ENCODE measurements at regions not wholly inside any gene's neighbourhood (a gene's known extent, or its start where the extent isn't known, plus 50 kb on each side); places are given as distances from the start of the nearest gene placed in this dataset.

- no peak overlapping the region for H2AK9ac ChIP-seq (replicated peaks; ENCODE audit: low read depth, low read length, poor library complexity)
Measured at GRCh38 chr14:54129850-54130640, 173.4 kb upstream of the BMP4 start.

More at GRCh38 chr14:54129850-54130640, 173.4 kb upstream of the BMP4 start:
- H2BK15ac ChIP-seq (ENCODE audit: low read depth, low read length), result no peak overlapping the region
- no peak overlapping the region for H3K14ac ChIP-seq (replicated peaks; ENCODE audit: low read depth, low read length)
- dilution Hi-C loops (cut with HindIII; ENCODE audit: low sequenced_read_pairs, unreplicated experiment), result no loop called here
- no peak overlapping the region for H4K91ac ChIP-seq (ENCODE audit: insufficient read depth, low read depth, low read length)
- H4K8ac ChIP-seq (ENCODE audit: low read depth in 2 of 2, low read length in 2 of 2), result no peak overlapping the region
- no peak overlapping the region for H3K23ac ChIP-seq (ENCODE audit: low read depth, low read length)
- ATAC-seq (ENCODE audit: low read depth) (peak; percentile 77), DNase-seq (peak; percentile 52)
- H3K9ac ChIP-seq (ENCODE audit: low read depth, low read length), result no peak overlapping the region
- TF ChIP-seq MAFK (IDR thresholded peaks at IDR 0.05; ENCODE audit: low read depth, low read length) (peak; percentile 66), RCOR1 (IDR thresholded peaks at IDR 0.05; ENCODE audit: insufficient replicate concordance, low read length) (no peak)
- no peak overlapping the region for H2BK5ac ChIP-seq (ENCODE audit: low read depth, low read length, poor library complexity, severe bottlenecking)
- H2BK120ac ChIP-seq (ENCODE audit: low read depth, low read length), result no peak overlapping the region
- no peaks in the 10 kb centered on the region for H3K79me1 ChIP-seq (ENCODE audit: low read depth in 1 of 2, low read length in 2 of 2)
- POLR2A ChIA-PET (ENCODE audit: unreplicated experiment), result no interaction called here
- H4K20me1 ChIP-seq (ENCODE audit: insufficient read depth, low read length), result no peaks in the 10 kb centered on the region
- H3K4me3 ChIP-seq (ENCODE audit: insufficient read depth, low read depth, low read length), result no peak overlapping the region
- no peaks in the 10 kb centered on the region for H3K4me1 ChIP-seq (ENCODE audit: control insufficient read depth, insufficient read depth, low read length)
- no peak overlapping the region for H3K4me2 ChIP-seq (ENCODE audit: low read depth, low read length)
- no peak overlapping the region for H3K18ac ChIP-seq (ENCODE audit: low read depth, low read length)
- BruUV-seq (replicated peaks), result no TSS peak
- H2AFZ ChIP-seq (replicated peaks; ENCODE audit: low read length, poor library complexity), result no peak overlapping the region
- in situ Hi-C loops (cut with MboI; ENCODE audit: low sequenced_read_pairs), result no loop called here
- no peak overlapping the region for H4K5ac ChIP-seq (ENCODE audit: low read depth, low read length)
- no peak overlapping the region for H3K56ac ChIP-seq (ENCODE audit: extremely low read depth, insufficient read depth, low read length)
- CTCF ChIA-PET, result interaction anchor here (0.7 kb wide), 1 partner anchor 1730 kb away, joined by 4 read pairs; no protein-coding TSS in a partner anchor
- no peak overlapping the region for H3K4ac ChIP-seq (ENCODE audit: low read depth, low read length)
- WGBS, 2 experiments (ENCODE audit: extremely low coverage in 2 of 2, insufficient read length in 1 of 2), result no CpG with 5 or more reads among the region's 5 CpGs
- H3K9me3 ChIP-seq (ENCODE audit: control insufficient read depth, insufficient read depth, low read length), result no peaks in the 10 kb centered on the region
- no peak overlapping the region for H2AK5ac ChIP-seq (ENCODE audit: low read depth, low read length)
- no peaks in the 10 kb centered on the region for H3K9me1 ChIP-seq (ENCODE audit: insufficient read depth, low read length)
- no peak overlapping the region for H3K27ac ChIP-seq (ENCODE audit: insufficient read depth, low read length)
- H3K36me3 ChIP-seq (ENCODE audit: control insufficient read depth, insufficient read depth, low read length), result no peaks in the 10 kb centered on the region
- H3K27me3 ChIP-seq (ENCODE audit: control insufficient read depth, insufficient read depth, low read length), result no peaks in the 10 kb centered on the region; the same call in 1 of the 2 replicates
- no peak overlapping the region for H2BK20ac ChIP-seq (ENCODE audit: low read depth, low read length)
- intact Hi-C loops (cut with micrococcal nuclease), result no loop called here
